Upper lobe of left lung (tissue), 4 donors: ENCODE measurements at regions not wholly inside any gene's neighbourhood (a gene's known extent, or its start where the extent isn't known, plus 50 kb on each side); places are given as distances from the start of the nearest gene placed in this dataset.

Experiments
- CTCF ChIP-seq, 6 experiments: fragments of 450-650 bp in 4 of 6; fragments of 200-600 bp in 2 of 6; sonication (generic) in 2 of 6; IDR thresholded peaks; one replicate each; pipeline ENCODE4 v1.5.1; 2016 to 2019; ENCODE audit warnings: antibody characterized with exemption in 6 of 6
- POLR2AphosphoS5 ChIP-seq, 2 donors: sonication (generic); formaldehyde crosslinking; IDR thresholded peaks; one replicate each; pipeline ENCODE4 v1.5.1; 2017; ENCODE audit warnings: antibody characterized with exemption in 2 of 2

GRCh38 chr7:26574476-26574875 is 282.8 kb downstream of the SNX10 start:
- TF ChIP-seq CTCF (IDR thresholded peaks at IDR 0.05), result no peak
- TF ChIP-seq POLR2AphosphoS5 (IDR thresholded peaks at IDR 0.05), result no peak
